Activated T-helper 1 cell treated with Interleukin-2 at 50 U/mL for 16 hours (primary cell): ENCODE measurements at regions not wholly inside any gene's neighbourhood (a gene's known extent, or its start where the extent isn't known, plus 50 kb on each side); places are given as distances from the start of the nearest gene placed in this dataset.

Experiments used
- DNase-seq: peaks from one replicate; pipeline ENCODE4 v3.0.0-alpha.2; 2020; ENCODE audit warnings: low read depth

- no peak for DNase-seq
These were observed 180.9 kb downstream of the SUCNR1 start for GRCh38 chr3:152054315-152054714.

- no peak for DNase-seq
These were observed 182.6 kb downstream of the SUCNR1 start for GRCh38 chr3:152056073-152056472.

- DNase-seq, result no peak
These were observed 183.0 kb downstream of the SUCNR1 start for GRCh38 chr3:152056481-152056880.

GRCh38 chr3:152056987-152057386 lies 183.5 kb downstream of the SUCNR1 start:
- DNase-seq, result no peak

GRCh38 chr3:152058856-152059255 lies 185.4 kb downstream of the SUCNR1 start:
- DNase-seq, result no peak

GRCh38 chr3:152060701-152061100 lies 187.3 kb downstream of the SUCNR1 start:
- no peak for DNase-seq

GRCh38 chr3:152061296-152061695 lies 187.9 kb downstream of the SUCNR1 start:
- DNase-seq, result no peak

GRCh38 chr3:152069871-152070270 lies 196.4 kb downstream of the SUCNR1 start:
- no peak for DNase-seq

- no peak for DNase-seq
These were observed 197.4 kb upstream of the MBNL1 start for GRCh38 chr3:152071315-152071714.

- DNase-seq, result no peak
These were observed 196.8 kb upstream of the MBNL1 start for GRCh38 chr3:152071924-152072323.

- DNase-seq, result no peak
These were observed 195.5 kb upstream of the MBNL1 start for GRCh38 chr3:152073267-152073666.

GRCh38 chr3:152076148-152076547 lies 192.6 kb upstream of the MBNL1 start:
- no peak for DNase-seq

- DNase-seq, result no peak
These were observed 188.7 kb upstream of the MBNL1 start for GRCh38 chr3:152079980-152080379.

GRCh38 chr3:152083135-152083534 lies 185.6 kb upstream of the MBNL1 start:
- DNase-seq, result no peak

GRCh38 chr3:152084441-152085158 lies 184.1 kb upstream of the MBNL1 start:
- DNase-seq, result no peak

GRCh38 chr3:152087153-152087552 lies 181.6 kb upstream of the MBNL1 start:
- no peak for DNase-seq

GRCh38 chr3:152089528-152089927 lies 179.2 kb upstream of the MBNL1 start:
- no peak for DNase-seq

GRCh38 chr3:152091725-152092124 lies 177.0 kb upstream of the MBNL1 start:
- no peak for DNase-seq

- DNase-seq, result no peak
These were observed 174.8 kb upstream of the MBNL1 start for GRCh38 chr3:152093901-152094300.

GRCh38 chr3:152094406-152094805 lies 174.3 kb upstream of the MBNL1 start:
- no peak for DNase-seq

- no peak for DNase-seq
These were observed 173.3 kb upstream of the MBNL1 start for GRCh38 chr3:152095472-152095871.

GRCh38 chr3:152096280-152096906 lies 172.3 kb upstream of the MBNL1 start:
- DNase-seq, result no peak

GRCh38 chr3:152097120-152097519 lies 171.6 kb upstream of the MBNL1 start:
- DNase-seq, result no peak

- DNase-seq, result no peak
These were observed 171.0 kb upstream of the MBNL1 start for GRCh38 chr3:152097770-152098169.
